ENCODE measurements at regions not wholly inside any gene's neighbourhood (a gene's known extent, or its start where the extent isn't known, plus 50 kb on each side); places are given as distances from the start of the nearest gene placed in this dataset.
"Not testable (repeated sequence)": the region's sequence is repeated elsewhere in the genome, so short reads cannot be mapped to it uniquely, and the experiment has no call there.

DNA sequence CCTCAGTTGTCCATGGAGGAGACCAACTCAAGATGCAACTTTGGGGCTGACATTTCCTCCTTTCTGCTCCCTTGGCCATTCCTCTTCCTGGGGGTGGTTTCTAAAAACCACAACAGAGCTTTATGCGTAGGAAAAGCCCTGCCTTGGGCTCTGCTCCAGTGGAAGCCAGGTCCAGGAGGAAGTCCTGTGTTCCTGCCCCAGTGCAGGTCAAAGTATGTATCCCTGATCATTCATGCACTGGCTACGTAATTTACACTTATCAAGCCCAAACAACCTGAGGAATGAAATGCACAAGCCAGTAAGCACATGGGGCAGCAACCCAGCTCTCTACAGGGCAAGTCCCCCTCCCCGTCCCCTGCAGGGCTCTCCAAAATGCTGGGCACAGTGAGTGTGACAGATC, 4498.1 kb upstream of the TPTE start:
- H3K79me2 ChIP-seq (ENCODE audit: control insufficient read depth in 1 of 2, insufficient read depth in 2 of 2, low read length in 2 of 2); H3K23me2 ChIP-seq (ENCODE audit: low read depth, low read length); DNase-seq (ENCODE audit: low read depth in 1 of 2, low spot score in 2 of 2); H3K4ac ChIP-seq (replicated peaks; ENCODE audit: insufficient read length, low read depth, low read length); H3K9me3 ChIP-seq (ENCODE audit: insufficient read depth in 2 of 2, low read depth in 1 of 2, low read length in 1 of 2); H2BK15ac ChIP-seq (ENCODE audit: low read length); H2BK12ac ChIP-seq (ENCODE audit: low read depth, low read length); H3K4me3 ChIP-seq (ENCODE audit: extremely low read depth in 1 of 4, insufficient read depth in 2 of 4, low read depth in 3 of 4, low read length in 4 of 4); H3K27me3 ChIP-seq (replicated peaks in 1 of 4; ENCODE audit: control insufficient read depth in 3 of 4, extremely low read depth in 1 of 4, insufficient read depth in 3 of 4, low read length in 3 of 4); H4K8ac ChIP-seq (ENCODE audit: extremely low read depth, insufficient read depth, low read length); H4K20me1 ChIP-seq (replicated peaks in 1 of 2; ENCODE audit: control insufficient read depth in 1 of 2, insufficient read depth in 2 of 2, low read length in 2 of 2); H2BK120ac ChIP-seq (replicated peaks; ENCODE audit: low read depth, low read length); H3K23ac ChIP-seq (ENCODE audit: insufficient read length); H3K9ac ChIP-seq (replicated peaks in 1 of 4; ENCODE audit: extremely low read depth in 1 of 4, low read depth in 3 of 4, low read length in 3 of 4); H3K4me2 ChIP-seq (ENCODE audit: insufficient read depth in 1 of 2, low read depth in 2 of 2, low read length in 2 of 2); CTCF ChIA-PET (ENCODE audit: partially characterized antibody); H2AK5ac ChIP-seq (ENCODE audit: low read depth, low read length); POLR2A ChIA-PET (ENCODE audit: partially characterized antibody); FAIRE-seq; H3K56ac ChIP-seq (replicated peaks; ENCODE audit: insufficient read length, low read depth, low read length); H3K27ac ChIP-seq (ENCODE audit: low read depth, low read length); H3K18ac ChIP-seq (ENCODE audit: extremely low read depth, low read length); H4K91ac ChIP-seq (replicated peaks; ENCODE audit: insufficient read length, low read length); H2BK20ac ChIP-seq (ENCODE audit: low read length); H3K36me3 ChIP-seq (ENCODE audit: control insufficient read depth in 2 of 4, insufficient read depth in 4 of 4, low read length in 3 of 4); H2AFZ ChIP-seq (ENCODE audit: low read length); H3K14ac ChIP-seq (ENCODE audit: insufficient read length); H3K79me1 ChIP-seq (ENCODE audit: low read depth, low read length); H3K4me1 ChIP-seq (replicated peaks in 1 of 4; ENCODE audit: control insufficient read depth in 3 of 4, insufficient read depth in 4 of 4, low read length in 3 of 4); H2BK5ac ChIP-seq (ENCODE audit: low read depth, low read length); H4K5ac ChIP-seq (ENCODE audit: insufficient read length, low read depth, low read length): not testable (repeated sequence)
- WGBS, 2 experiments (ENCODE audit: extremely low coverage in 1 of 2, insufficient coverage in 1 of 2, insufficient read length in 1 of 2, insufficient replicate concordance in 2 of 2, low coverage in 1 of 2, low lambda C conversion rate in 2 of 2, missing lambda C conversion rate in 1 of 2) = no CpG with 5 or more reads among the region's 3 CpGs

DNA sequence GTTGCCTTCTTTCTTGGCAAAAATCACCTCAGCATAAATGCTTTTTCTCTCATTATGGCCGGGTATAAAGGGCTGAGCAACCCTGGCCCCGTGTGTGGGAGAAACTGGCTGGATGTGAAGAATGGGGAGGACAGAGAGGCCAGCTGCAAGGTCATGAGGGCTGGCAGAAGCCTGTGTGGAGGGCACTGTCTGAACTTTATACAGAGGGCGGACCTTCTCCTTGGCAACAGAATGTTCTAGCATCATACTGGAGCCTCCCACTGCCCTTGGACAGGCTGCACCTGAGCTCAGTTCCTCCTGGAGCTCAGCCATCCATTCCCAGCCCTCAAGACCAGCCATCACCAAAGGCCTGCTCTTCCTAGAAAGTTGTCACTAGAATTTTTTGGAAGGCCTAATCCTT, 4496.2 kb upstream of the TPTE start:
- H3K4me1 ChIP-seq (replicated peaks in 1 of 4; ENCODE audit: control insufficient read depth in 3 of 4, insufficient read depth in 4 of 4, low read length in 3 of 4); H3K9me3 ChIP-seq (ENCODE audit: insufficient read depth in 2 of 2, low read depth in 1 of 2, low read length in 1 of 2); H3K4ac ChIP-seq (replicated peaks; ENCODE audit: insufficient read length, low read depth, low read length); H2BK20ac ChIP-seq (ENCODE audit: low read length); H2BK120ac ChIP-seq (replicated peaks; ENCODE audit: low read depth, low read length); H3K79me1 ChIP-seq (ENCODE audit: low read depth, low read length); H3K14ac ChIP-seq (ENCODE audit: insufficient read length); DNase-seq (ENCODE audit: low read depth in 1 of 2, low spot score in 2 of 2); H2BK15ac ChIP-seq (ENCODE audit: low read length); H3K4me2 ChIP-seq (ENCODE audit: insufficient read depth in 1 of 2, low read depth in 2 of 2, low read length in 2 of 2); FAIRE-seq; H3K27me3 ChIP-seq (replicated peaks in 1 of 4; ENCODE audit: control insufficient read depth in 3 of 4, extremely low read depth in 1 of 4, insufficient read depth in 3 of 4, low read length in 3 of 4); H2AK5ac ChIP-seq (ENCODE audit: low read depth, low read length); H3K9ac ChIP-seq (replicated peaks in 1 of 4; ENCODE audit: extremely low read depth in 1 of 4, low read depth in 3 of 4, low read length in 3 of 4); H3K18ac ChIP-seq (ENCODE audit: extremely low read depth, low read length); H3K27ac ChIP-seq (ENCODE audit: low read depth, low read length); H3K23me2 ChIP-seq (ENCODE audit: low read depth, low read length); H2BK5ac ChIP-seq (ENCODE audit: low read depth, low read length); H4K8ac ChIP-seq (ENCODE audit: extremely low read depth, insufficient read depth, low read length); POLR2A ChIA-PET (ENCODE audit: partially characterized antibody); H3K36me3 ChIP-seq (ENCODE audit: control insufficient read depth in 2 of 4, insufficient read depth in 4 of 4, low read length in 3 of 4); H3K56ac ChIP-seq (replicated peaks; ENCODE audit: insufficient read length, low read depth, low read length); H4K20me1 ChIP-seq (replicated peaks in 1 of 2; ENCODE audit: control insufficient read depth in 1 of 2, insufficient read depth in 2 of 2, low read length in 2 of 2); H2BK12ac ChIP-seq (ENCODE audit: low read depth, low read length); H3K79me2 ChIP-seq (ENCODE audit: control insufficient read depth in 1 of 2, insufficient read depth in 2 of 2, low read length in 2 of 2); CTCF ChIA-PET (ENCODE audit: partially characterized antibody); H3K4me3 ChIP-seq (ENCODE audit: extremely low read depth in 1 of 4, insufficient read depth in 2 of 4, low read depth in 3 of 4, low read length in 4 of 4); H2AFZ ChIP-seq (ENCODE audit: low read length); H3K23ac ChIP-seq (ENCODE audit: insufficient read length); H4K91ac ChIP-seq (replicated peaks; ENCODE audit: insufficient read length, low read length); H4K5ac ChIP-seq (ENCODE audit: insufficient read length, low read depth, low read length): not testable (repeated sequence)
- WGBS, 2 experiments (ENCODE audit: extremely low coverage in 1 of 2, insufficient coverage in 1 of 2, insufficient read length in 1 of 2, insufficient replicate concordance in 2 of 2, low coverage in 1 of 2, low lambda C conversion rate in 2 of 2, missing lambda C conversion rate in 1 of 2) = no CpG with 5 or more reads among the region's 3 CpGs

Data from H1 (cell line).